T47D (cell line): ENCODE measurements at regions not wholly inside any gene's neighbourhood (a gene's known extent, or its start where the extent isn't known, plus 50 kb on each side); places are given as distances from the start of the nearest gene placed in this dataset.
A peak's percentile ranks its signal among the peaks of the same experiment; 100 is the strongest.

ENCODE experiments used
- DNase-seq, 2 experiments: peaks; one replicate each; pipeline versions ENCODE4 v3.0.0 to v3.0.0-alpha.2; 2011 to 2012; ENCODE audit warnings: low read depth in 1 of 2, low spot score in 1 of 2
- JUND ChIP-seq: IDR thresholded peaks from 2 replicates; pipeline ENCODE4 v1.6.1; 2012; ENCODE audit warnings: low read depth
- in situ Hi-C: cut with HindIII; loops from 2 replicates; pipeline ENCODE4 v1.10.0; 2016; ENCODE audit warnings: low sequenced_read_pairs, low pct_unique_long_range_greater_than_20kb

DNA sequence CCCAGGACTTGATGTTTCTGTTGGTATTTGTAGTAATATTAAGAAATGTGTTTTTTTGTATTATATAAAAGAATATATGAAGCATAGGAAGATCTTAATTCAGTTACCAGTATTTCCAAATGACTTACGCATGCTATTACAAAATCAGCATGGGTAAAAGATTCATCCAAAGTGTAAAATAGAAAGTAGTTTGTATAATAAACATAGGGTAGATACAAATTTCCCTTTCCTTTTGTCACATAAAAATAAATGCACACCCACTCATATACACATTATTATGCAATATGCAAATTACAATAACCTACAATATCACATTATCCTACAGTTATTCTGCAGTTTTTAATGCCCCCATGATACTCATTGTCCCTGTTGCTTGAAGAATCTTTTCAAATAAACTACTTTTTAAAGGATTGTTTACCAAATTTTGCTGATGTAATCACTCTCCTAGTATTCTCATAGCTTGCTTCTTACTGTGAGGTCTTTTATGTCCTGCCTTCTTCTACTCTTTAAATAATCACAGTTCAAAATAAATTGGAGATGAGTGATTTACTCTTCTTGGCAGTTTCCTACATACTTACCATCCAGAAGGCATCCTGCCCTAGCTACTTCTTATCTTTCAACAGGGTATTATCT, 244.0 kb downstream of the CASP12 start:
- in situ Hi-C loops = no loop called here
- no peak for TF ChIP-seq JUND
- no peak for DNase-seq

GRCh38 chr11:104653407-104653806, 244.9 kb downstream of the CASP12 start:
- peak in 1 of 2 experiments; percentile 17 for DNase-seq
- in situ Hi-C loops = no loop called here
- no peak for TF ChIP-seq JUND

GRCh38 chr11:104652996-104653395, 245.3 kb downstream of the CASP12 start:
- TF ChIP-seq JUND = no peak
- DNase-seq = no peak
- in situ Hi-C loops = no loop called here

GRCh38 chr11:104650234-104650633, 248.0 kb downstream of the CASP12 start:
- TF ChIP-seq JUND = no peak
- in situ Hi-C loops = no loop called here
- peak in 1 of 2 experiments; percentile 33 for DNase-seq

GRCh38 chr11:104649002-104649401, 249.3 kb downstream of the CASP12 start:
- in situ Hi-C loops = no loop called here
- DNase-seq = no peak
- TF ChIP-seq JUND = no peak

DNA sequence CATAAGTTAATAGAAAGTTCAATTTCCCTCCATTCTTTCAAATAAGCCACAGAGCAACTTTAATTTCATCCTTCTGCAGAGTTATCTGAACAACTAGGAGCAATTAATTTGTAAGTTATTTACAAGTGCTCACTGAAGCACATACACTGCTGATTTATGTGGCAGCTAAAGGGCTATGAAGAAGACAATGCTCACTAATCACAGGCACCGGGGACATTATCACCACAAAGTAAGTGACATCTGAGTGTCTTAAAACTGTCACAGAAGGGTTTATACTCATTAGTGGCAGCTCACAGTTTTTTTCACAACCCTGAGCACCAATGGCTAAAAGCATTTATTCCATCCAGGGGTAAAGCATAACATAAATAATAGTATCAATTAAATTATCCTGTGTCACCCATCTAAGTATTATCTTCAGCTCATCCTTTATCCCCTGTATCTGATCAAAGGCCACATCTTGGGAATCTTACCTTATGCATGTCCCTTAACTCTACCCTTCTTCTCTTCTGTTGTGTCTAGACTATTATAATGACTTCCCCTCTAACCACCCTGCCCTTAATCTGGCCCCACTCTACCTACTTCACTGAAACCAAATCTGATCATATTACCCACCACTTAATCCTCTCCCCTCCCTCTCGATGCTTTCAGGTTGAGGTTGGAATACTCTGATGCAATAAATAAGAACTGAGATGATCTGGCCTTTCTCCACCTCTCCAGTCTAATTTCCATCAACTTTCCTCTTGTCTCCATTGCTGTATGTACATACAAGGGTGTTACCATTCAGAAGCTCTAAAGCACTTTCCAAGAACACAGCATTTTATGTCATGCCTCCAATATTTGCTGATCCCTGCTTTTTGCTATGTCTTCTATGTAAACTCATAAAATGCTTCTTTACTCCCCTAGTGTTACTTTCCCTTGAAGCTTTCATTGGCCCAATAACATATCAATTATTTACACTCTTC, 252.7 kb downstream of the CASP12 start:
- DNase-seq = no peak
- in situ Hi-C loops = no loop called here
- TF ChIP-seq JUND = no peak

DNA sequence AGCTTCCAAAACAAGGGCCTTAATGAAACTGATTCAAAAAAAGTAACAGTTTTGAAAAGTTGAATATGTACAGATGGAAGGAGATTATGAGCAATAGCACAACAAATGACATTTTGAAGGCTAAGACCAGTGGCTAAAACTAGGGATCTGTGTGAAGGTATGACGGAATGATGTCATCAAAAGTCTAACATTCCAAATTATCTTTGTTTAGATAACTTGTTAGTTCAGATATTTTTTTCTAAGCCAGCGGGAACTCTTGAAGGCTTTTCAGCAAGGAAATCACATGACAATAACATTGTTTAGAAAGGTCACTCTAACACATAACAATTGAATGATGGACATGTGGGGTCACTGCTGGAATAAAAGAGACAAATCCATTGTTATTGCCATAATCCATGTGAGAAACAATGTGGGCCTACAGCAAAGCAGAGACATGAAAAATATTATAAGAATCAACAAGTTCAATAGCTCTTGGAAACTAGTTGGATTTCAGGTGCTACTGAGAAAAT, 260.5 kb downstream of the CASP12 start:
- TF ChIP-seq JUND = no peak
- no peak for DNase-seq
- in situ Hi-C loops = no loop called here

DNA sequence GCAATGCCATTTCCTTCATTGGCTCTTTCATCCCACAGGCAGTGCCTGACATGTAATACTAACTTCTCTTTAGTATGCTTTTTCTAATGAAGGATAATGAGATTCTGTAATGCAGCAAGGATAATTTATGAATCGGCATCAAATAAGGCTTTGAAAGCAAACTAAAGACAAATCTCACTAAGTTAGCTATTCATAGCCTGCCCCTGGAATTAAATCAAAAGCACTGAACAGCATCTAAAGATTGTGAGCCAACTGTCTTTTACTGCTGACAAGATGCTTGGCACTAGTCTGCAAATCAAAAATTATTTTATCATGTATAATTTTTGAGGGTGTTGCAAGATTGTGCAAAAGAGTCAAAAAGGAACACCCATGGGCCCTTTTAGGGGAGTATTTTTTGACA, 265.0 kb downstream of the CASP12 start:
- no peak for DNase-seq
- TF ChIP-seq JUND = no peak
- in situ Hi-C loops = no loop called here

DNA sequence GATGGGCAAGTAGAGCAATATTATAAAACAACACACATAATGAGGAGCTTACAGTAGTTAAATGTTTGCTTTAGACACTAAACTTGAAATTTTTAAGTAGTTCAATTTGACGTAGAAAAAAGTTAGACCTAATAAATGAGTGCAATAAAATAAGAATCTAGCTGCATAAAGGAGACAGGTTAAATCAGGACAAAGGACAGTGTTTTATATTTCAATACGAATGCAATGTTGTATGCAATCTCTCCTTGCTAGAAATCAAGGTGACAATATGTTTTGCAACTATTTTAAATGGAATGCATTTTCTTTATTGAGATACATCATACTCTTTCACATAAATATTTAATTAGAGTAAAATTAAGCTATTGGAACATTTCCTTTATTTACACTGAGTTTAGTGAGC, 267.9 kb downstream of the CASP12 start:
- TF ChIP-seq JUND = no peak
- in situ Hi-C loops = no loop called here
- DNase-seq = no peak

- no peak for DNase-seq
- in situ Hi-C loops = no loop called here
- no peak for TF ChIP-seq JUND
These were observed 273.0 kb downstream of the CASP12 start for GRCh38 chr11:104625246-104625645.

DNA sequence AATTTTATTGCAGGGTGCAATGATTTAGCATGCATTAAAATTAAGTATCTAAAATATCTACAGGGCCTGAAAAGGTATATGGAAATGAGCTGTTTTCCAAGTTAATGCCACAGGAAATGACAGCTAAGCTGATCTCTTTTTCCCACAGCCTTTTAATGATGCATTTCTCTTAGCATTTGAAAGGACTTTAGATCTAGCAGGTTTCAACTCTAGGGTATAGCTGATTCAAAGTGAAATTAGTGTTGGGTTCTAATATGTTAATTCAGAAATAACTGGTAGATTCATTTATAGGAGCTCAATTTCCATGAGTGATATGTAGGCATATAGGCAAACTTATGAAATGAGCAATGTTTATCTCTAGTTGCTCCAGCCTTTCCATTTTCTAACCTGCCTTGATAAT, 274.2 kb downstream of the CASP12 start:
- in situ Hi-C loops = no loop called here
- no peak for DNase-seq
- TF ChIP-seq JUND = no peak

DNA sequence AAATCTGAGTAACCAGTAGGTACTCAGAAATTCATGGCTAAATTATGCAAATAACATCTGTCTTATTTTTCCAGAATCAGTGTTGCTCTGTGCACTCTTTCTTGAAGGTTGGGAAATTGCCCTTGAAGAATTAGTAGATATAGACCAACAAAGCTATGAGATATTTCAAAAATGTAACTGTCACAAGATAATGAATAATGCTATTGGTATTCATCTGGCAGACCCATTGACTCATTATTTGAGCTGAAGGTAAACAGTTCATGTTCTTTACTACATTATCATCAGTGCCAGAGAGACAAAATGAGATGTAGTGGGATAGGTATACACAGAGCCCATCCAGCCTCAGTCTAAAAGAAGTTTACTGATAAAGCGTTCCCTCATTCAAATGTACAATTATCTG, 274.7 kb downstream of the CASP12 start:
- in situ Hi-C loops = no loop called here
- DNase-seq = no peak
- no peak for TF ChIP-seq JUND

- TF ChIP-seq JUND = no peak
- DNase-seq = no peak
- in situ Hi-C loops = no loop called here
These were observed 277.3 kb downstream of the CASP12 start for GRCh38 chr11:104620991-104621390.
